ENCODE measurements at regions not wholly inside any gene's neighbourhood (a gene's known extent, or its start where the extent isn't known, plus 50 kb on each side); places are given as distances from the start of the nearest gene placed in this dataset.

DNA sequence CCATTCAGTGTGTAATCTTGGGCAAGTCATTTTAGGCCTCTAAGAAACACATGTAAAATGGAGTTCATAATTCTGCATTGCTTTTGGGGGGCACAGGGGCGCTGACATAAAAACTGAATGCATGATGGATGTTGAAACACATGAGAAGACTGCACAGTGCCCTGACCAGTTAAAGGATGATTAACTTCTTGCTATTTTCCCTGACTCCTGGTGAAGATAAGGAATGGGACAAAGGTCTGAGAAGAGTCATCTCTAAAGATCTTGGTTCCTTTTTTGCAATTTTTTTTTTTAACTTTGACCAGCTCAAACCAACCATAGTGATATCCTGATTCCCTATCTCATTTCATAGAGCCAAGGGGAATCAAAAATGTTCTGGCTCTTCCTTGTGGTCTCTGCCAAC is 134.9 kb upstream of the TENM4 start:
- no peak for TF ChIP-seq TCF4 (CRISPR knock-in tag; IDR thresholded peaks at IDR 0.05; ENCODE audit: borderline replicate concordance)
- TF ChIP-seq, protein P1, sequence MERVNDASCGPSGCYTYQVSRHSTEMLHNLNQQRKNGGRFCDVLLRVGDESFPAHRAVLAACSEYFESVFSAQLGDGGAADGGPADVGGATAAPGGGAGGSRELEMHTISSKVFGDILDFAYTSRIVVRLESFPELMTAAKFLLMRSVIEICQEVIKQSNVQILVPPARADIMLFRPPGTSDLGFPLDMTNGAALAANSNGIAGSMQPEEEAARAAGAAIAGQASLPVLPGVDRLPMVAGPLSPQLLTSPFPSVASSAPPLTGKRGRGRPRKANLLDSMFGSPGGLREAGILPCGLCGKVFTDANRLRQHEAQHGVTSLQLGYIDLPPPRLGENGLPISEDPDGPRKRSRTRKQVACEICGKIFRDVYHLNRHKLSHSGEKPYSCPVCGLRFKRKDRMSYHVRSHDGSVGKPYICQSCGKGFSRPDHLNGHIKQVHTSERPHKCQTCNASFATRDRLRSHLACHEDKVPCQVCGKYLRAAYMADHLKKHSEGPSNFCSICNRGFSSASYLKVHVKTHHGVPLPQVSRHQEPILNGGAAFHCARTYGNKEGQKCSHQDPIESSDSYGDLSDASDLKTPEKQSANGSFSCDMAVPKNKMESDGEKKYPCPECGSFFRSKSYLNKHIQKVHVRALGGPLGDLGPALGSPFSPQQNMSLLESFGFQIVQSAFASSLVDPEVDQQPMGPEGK (CRISPR knock-in tag; IDR thresholded peaks at IDR 0.05; ENCODE audit: borderline replicate concordance): no peak
- TF ChIP-seq, protein P2, sequence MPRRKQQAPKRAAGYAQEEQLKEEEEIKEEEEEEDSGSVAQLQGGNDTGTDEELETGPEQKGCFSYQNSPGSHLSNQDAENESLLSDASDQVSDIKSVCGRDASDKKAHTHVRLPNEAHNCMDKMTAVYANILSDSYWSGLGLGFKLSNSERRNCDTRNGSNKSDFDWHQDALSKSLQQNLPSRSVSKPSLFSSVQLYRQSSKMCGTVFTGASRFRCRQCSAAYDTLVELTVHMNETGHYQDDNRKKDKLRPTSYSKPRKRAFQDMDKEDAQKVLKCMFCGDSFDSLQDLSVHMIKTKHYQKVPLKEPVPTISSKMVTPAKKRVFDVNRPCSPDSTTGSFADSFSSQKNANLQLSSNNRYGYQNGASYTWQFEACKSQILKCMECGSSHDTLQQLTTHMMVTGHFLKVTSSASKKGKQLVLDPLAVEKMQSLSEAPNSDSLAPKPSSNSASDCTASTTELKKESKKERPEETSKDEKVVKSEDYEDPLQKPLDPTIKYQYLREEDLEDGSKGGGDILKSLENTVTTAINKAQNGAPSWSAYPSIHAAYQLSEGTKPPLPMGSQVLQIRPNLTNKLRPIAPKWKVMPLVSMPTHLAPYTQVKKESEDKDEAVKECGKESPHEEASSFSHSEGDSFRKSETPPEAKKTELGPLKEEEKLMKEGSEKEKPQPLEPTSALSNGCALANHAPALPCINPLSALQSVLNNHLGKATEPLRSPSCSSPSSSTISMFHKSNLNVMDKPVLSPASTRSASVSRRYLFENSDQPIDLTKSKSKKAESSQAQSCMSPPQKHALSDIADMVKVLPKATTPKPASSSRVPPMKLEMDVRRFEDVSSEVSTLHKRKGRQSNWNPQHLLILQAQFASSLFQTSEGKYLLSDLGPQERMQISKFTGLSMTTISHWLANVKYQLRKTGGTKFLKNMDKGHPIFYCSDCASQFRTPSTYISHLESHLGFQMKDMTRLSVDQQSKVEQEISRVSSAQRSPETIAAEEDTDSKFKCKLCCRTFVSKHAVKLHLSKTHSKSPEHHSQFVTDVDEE (CRISPR knock-in tag; IDR thresholded peaks at IDR 0.05): no peak
- TF ChIP-seq ZC3H10 (CRISPR knock-in tag; IDR thresholded peaks at IDR 0.05): no peak
- no peak for ATAC-seq

- TF ChIP-seq ESRRG (CRISPR knock-in tag; IDR thresholded peaks at IDR 0.05) (no peak), ZC3H10 (CRISPR knock-in tag; IDR thresholded peaks at IDR 0.05) (no peak), ISL1 (CRISPR knock-in tag; IDR thresholded peaks at IDR 0.05) (no peak), TOX (CRISPR knock-in tag; IDR thresholded peaks at IDR 0.05; ENCODE audit: borderline replicate concordance) (no peak), OSR1 (CRISPR knock-in tag; IDR thresholded peaks at IDR 0.05) (no peak), CSDC2 (CRISPR knock-in tag; IDR thresholded peaks at IDR 0.05) (no peak), ZNF8 (CRISPR knock-in tag; IDR thresholded peaks at IDR 0.05) (no peak), TCF4 (CRISPR knock-in tag; IDR thresholded peaks at IDR 0.05; ENCODE audit: borderline replicate concordance) (no peak), ARNTL (CRISPR knock-in tag; IDR thresholded peaks at IDR 0.05; ENCODE audit: borderline replicate concordance, low read depth) (no peak), ZNF565 (CRISPR knock-in tag; conservative IDR thresholded peaks at IDR 0.05; ENCODE audit: low read depth) (no peak), POU6F1 (CRISPR knock-in tag; IDR thresholded peaks at IDR 0.05; ENCODE audit: borderline replicate concordance, low read depth) (no peak), GLIS3 (CRISPR knock-in tag; IDR thresholded peaks at IDR 0.05) (no peak), RARB (CRISPR knock-in tag; IDR thresholded peaks at IDR 0.05) (no peak), ZNF70 (CRISPR knock-in tag; IDR thresholded peaks at IDR 0.05) (no peak)
- TF ChIP-seq, protein P3, sequence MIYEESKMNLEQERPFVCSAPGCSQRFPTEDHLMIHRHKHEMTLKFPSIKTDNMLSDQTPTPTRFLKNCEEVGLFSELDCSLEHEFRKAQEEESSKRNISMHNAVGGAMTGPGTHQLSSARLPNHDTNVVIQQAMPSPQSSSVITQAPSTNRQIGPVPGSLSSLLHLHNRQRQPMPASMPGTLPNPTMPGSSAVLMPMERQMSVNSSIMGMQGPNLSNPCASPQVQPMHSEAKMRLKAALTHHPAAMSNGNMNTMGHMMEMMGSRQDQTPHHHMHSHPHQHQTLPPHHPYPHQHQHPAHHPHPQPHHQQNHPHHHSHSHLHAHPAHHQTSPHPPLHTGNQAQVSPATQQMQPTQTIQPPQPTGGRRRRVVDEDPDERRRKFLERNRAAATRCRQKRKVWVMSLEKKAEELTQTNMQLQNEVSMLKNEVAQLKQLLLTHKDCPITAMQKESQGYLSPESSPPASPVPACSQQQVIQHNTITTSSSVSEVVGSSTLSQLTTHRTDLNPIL (CRISPR knock-in tag; IDR thresholded peaks at IDR 0.05; ENCODE audit: low read depth): no peak
- TF ChIP-seq, protein P4, sequence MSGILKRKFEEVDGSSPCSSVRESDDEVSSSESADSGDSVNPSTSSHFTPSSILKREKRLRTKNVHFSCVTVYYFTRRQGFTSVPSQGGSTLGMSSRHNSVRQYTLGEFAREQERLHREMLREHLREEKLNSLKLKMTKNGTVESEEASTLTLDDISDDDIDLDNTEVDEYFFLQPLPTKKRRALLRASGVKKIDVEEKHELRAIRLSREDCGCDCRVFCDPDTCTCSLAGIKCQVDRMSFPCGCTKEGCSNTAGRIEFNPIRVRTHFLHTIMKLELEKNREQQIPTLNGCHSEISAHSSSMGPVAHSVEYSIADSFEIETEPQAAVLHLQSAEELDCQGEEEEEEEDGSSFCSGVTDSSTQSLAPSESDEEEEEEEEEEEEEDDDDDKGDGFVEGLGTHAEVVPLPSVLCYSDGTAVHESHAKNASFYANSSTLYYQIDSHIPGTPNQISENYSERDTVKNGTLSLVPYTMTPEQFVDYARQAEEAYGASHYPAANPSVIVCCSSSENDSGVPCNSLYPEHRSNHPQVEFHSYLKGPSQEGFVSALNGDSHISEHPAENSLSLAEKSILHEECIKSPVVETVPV (CRISPR knock-in tag; IDR thresholded peaks at IDR 0.05): no peak
- TF ChIP-seq, protein P2 (CRISPR knock-in tag; IDR thresholded peaks at IDR 0.05): no peak
- TF ChIP-seq, protein P1 (CRISPR knock-in tag; IDR thresholded peaks at IDR 0.05; ENCODE audit: borderline replicate concordance): no peak
- no peak for ATAC-seq
Observed at GRCh38 chr11:79570104-79570503, 129.3 kb upstream of the TENM4 start.

Measured in SK-N-SH treated with all-trans-retinoic acid at 6 μM for 48 hours (cell line).